ACHN (cell line): ENCODE measurements at regions not wholly inside any gene's neighbourhood (a gene's known extent, or its start where the extent isn't known, plus 50 kb on each side); places are given as distances from the start of the nearest gene placed in this dataset.

ENCODE experiments used
- DNase-seq: peaks from one replicate; pipeline ENCODE4 v3.0.0-alpha.2; 2015
- in situ Hi-C: cut with HindIII; loops from 2 replicates; pipeline ENCODE4 v1.10.0; 2017; ENCODE audit warnings: low sequenced_read_pairs, low pct_ligation_motif_present, low pct_unique_long_range_greater_than_20kb

- in situ Hi-C loops, result no loop called here
- DNase-seq, result no peak
Observed at GRCh38 chr10:130463876-130464364, 327.7 kb downstream of the GLRX3 start.

GRCh38 chr10:130464426-130464825, 328.2 kb downstream of the GLRX3 start:
- in situ Hi-C loops, result no loop called here
- DNase-seq, result no peak

GRCh38 chr10:130466271-130466997, 330.2 kb downstream of the GLRX3 start:
- in situ Hi-C loops, result no loop called here
- no peak for DNase-seq

- in situ Hi-C loops, result no loop called here
Observed at GRCh38 chr10:130470286-130470685, 334.1 kb downstream of the GLRX3 start.

GRCh38 chr10:130470973-130471372, 334.8 kb downstream of the GLRX3 start:
- no peak for DNase-seq
- in situ Hi-C loops, result no loop called here

More at GRCh38 chr10:130470286-130470685, 334.1 kb downstream of the GLRX3 start:
- no peak for DNase-seq

- in situ Hi-C loops, result no loop called here
- DNase-seq, result no peak
Observed at GRCh38 chr10:130471486-130471885, 335.3 kb downstream of the GLRX3 start.

GRCh38 chr10:130472236-130472635, 336.0 kb downstream of the GLRX3 start:
- in situ Hi-C loops, result no loop called here
- DNase-seq, result no peak

GRCh38 chr10:130474591-130474990, 338.4 kb downstream of the GLRX3 start:
- in situ Hi-C loops, result no loop called here
- DNase-seq, result no peak

GRCh38 chr10:130477360-130477759, 341.2 kb downstream of the GLRX3 start:
- in situ Hi-C loops, result no loop called here
- no peak for DNase-seq

GRCh38 chr10:130479146-130479545, 343.0 kb downstream of the GLRX3 start:
- DNase-seq, result no peak
- in situ Hi-C loops, result no loop called here

- in situ Hi-C loops, result no loop called here
Observed at GRCh38 chr10:130479926-130480325, 343.7 kb downstream of the GLRX3 start.

GRCh38 chr10:130480491-130480890, 344.3 kb downstream of the GLRX3 start:
- no peak for DNase-seq
- in situ Hi-C loops, result no loop called here

More at GRCh38 chr10:130479926-130480325, 343.7 kb downstream of the GLRX3 start:
- DNase-seq, result no peak

GRCh38 chr10:130481076-130481930, 345.1 kb downstream of the GLRX3 start:
- in situ Hi-C loops, result no loop called here
- no peak for DNase-seq

- no peak for DNase-seq
- in situ Hi-C loops, result no loop called here
Observed at GRCh38 chr10:130481936-130482335, 345.7 kb downstream of the GLRX3 start.

- DNase-seq, result no peak
Observed at GRCh38 chr10:130483691-130484467, 347.7 kb downstream of the GLRX3 start.

GRCh38 chr10:130484468-130485180, 348.4 kb downstream of the GLRX3 start:
- no peak for DNase-seq
- in situ Hi-C loops, result no loop called here

More at GRCh38 chr10:130483691-130484467, 347.7 kb downstream of the GLRX3 start:
- in situ Hi-C loops, result no loop called here

GRCh38 chr10:130485236-130485957, 349.2 kb downstream of the GLRX3 start:
- no peak for DNase-seq
- in situ Hi-C loops, result no loop called here
